ENCODE measurements at regions not wholly inside any gene's neighbourhood (a gene's known extent, or its start where the extent isn't known, plus 50 kb on each side); places are given as distances from the start of the nearest gene placed in this dataset.
"Not testable (repeated sequence)": the region's sequence is repeated elsewhere in the genome, so short reads cannot be mapped to it uniquely, and the experiment has no call there.

DNA sequence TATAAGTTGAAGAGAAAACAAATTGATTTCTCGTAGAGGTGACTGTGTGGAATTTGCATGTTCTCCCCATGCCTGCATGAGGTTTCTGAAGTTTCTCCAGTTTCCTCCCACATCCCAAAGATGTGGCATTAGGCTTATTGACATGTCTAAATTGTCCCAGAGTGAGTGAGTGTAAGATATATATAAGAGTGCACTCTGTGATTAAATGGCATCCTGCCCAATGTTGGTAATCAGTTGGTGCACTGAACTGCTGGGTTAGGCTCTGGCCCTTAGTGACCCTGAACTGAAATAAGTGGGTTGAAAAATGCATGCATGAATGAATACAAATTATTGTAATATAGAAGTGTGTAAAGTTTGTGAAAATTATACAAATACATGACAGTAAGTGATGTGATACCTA, 1106.5 kb downstream of the TECRL start:
- DNase-seq, result no peak

- no peak for DNase-seq
Measured at GRCh38 chr4:63302078-63302477, 1107.2 kb downstream of the TECRL start.

DNA sequence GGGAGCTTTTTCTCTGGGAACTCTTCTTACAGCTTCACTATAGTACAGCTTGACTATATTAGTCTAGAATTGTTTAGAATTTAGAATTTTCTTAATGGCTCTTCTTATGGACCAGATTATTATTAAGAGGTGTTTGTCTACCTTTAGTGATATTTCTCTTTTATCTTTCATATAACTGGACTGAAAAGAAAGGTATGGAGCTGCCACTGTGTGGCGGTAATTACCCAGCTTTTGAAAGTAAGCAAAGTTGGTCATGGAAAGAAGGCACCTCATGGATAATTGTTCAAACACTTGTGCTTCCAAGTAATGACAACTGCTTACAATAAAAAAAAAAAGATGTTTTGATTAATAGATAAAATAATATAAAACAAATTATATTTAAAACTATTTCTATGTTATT, 1112.5 kb downstream of the TECRL start:
- DNase-seq, result no peak

DNA sequence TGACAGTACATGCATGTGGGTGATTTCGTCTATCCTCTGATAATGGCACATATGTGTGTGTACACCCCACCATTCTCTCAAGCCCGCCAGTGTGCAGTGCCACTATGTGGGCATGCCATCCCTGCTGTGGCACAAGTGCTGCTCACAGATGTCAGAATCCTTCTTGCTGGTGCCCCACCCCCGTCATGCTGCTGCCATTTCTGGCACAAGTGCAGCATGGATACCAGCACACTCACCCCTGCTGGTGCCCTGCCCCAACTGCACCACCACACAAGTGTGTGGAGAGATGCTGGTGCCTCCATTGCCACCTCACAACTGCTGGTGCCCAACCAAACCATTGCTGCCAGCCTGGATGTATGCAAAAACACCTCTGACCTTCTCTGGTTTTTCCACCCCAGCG, 1133.8 kb downstream of the TECRL start:
- no peak for DNase-seq

GRCh38 chr4:63269156-63269555, 1140.1 kb downstream of the TECRL start:
- no peak for DNase-seq

- DNase-seq, result no peak
Measured at GRCh38 chr4:63233671-63234070, 1175.6 kb downstream of the TECRL start.

DNA sequence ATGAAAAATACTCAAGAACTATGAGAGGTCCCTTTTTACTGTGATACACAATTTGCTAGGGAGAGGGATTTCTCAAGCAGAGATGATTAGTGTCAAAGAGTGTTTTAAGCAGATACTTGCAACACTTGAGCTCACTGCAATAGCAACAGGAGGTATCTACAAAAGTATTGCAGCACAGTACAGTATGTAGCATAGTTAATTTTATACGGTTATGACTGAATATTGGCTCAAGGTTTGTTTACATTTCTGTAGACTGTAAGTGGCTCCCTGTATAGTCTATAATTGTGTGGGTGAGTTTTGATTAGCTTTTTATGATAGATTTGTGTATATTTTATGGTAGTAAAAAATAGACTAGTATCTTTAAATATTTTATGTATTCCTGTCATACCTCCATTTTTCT, 1177.2 kb downstream of the TECRL start:
- no peak for DNase-seq

GRCh38 chr4:63226229-63226628, 1183.0 kb downstream of the TECRL start:
- no peak for DNase-seq

- no peak for DNase-seq
Measured at GRCh38 chr4:63222466-63222865, 1186.8 kb downstream of the TECRL start.

- no peak for DNase-seq
Measured at GRCh38 chr4:63221477-63221876, 1187.8 kb downstream of the TECRL start.

GRCh38 chr4:63218856-63219255, 1190.4 kb downstream of the TECRL start:
- DNase-seq, result no peak

DNA sequence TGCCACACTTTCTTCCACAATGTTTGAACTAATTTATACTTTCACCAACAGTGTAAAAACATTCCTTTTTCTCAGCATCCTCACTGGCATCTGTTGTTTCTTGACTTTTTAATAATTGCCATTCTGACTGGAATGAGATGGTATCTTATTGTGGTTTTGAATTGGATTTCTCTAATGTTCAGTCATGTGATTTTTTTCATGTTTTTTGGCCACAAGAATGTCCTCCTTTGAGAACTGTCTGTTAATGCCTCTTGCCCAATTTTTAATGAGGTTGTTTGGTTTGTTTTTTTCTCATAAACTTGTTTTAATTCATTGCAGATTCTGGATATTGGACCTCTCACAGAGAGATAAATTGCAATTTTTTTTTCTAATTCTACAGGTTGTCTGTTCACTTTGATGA, 1195.2 kb downstream of the TECRL start:
- no peak for DNase-seq

GRCh38 chr4:63211776-63212479, 1197.3 kb downstream of the TECRL start:
- DNase-seq, result no peak

DNA sequence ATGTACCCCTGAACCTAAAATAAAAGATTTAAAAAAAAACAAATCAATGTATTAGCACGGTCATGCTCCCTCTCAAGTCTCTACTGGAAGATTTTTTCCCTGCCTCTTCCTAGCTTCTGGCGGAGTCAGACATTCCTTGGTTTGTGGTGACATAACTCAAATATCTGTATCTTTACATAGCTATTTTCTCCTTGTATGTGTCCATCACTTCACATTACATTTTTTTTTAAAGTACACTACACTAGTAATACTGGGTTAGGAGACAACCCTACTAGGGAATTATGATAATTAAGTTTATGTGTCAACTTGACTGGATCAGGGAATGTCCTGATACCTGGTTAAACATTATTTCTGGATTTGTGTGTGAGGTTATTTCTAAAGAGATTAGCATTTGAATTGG, 1197.9 kb downstream of the TECRL start:
- no peak for DNase-seq

GRCh38 chr4:63193029-63193428, 1216.2 kb downstream of the TECRL start:
- DNase-seq, result not testable (repeated sequence)

GRCh38 chr4:63171341-63171740, 1237.9 kb downstream of the TECRL start:
- no peak for DNase-seq

GRCh38 chr4:63170923-63171322, 1238.3 kb downstream of the TECRL start:
- DNase-seq, result no peak

- DNase-seq, result no peak
Measured at GRCh38 chr4:63169836-63170235, 1239.4 kb downstream of the TECRL start.

GRCh38 chr4:63155561-63155960, 1253.7 kb downstream of the TECRL start:
- DNase-seq, result no peak

GRCh38 chr4:63123441-63123840, 1285.8 kb downstream of the TECRL start:
- DNase-seq, result no peak

DNA sequence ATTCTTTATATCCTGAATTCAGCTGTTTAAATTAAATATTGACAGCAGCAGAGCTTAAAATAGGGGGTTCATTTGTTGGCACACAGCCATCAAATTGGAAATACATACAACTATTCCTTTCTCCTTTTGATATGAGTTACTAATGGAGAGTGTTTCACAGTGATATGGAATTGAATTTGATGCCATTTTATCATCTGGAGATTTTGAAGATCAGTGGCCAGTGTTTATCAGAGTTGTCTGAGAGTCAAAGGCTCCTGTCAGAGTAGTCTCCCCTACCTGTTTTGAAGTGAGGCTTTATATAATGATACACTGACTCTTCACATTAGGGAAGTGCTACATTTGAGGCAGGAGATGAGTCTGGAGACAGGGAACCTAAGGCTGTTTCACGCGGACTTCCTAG, 1286.3 kb downstream of the TECRL start:
- DNase-seq, result no peak

DNA sequence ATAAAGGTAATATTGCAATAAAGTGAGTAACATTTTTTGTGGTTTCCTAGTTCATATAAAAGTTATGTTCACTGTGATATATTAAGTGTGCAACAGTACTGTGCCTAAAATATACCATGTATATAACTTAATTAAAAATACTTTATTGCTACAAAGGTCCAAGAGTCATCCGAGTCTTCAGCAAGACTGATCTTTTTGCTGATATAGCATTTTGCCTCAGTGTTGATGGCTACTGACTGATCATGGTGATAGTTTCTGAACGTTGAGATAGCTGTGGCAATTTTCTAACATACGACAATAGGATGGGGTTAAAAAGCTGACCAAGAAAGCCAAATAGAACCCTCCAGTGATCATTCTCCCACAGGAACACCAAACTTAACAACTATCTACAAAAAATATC, 1302.7 kb downstream of the TECRL start:
- DNase-seq, result no peak

- DNase-seq, result no peak
Measured at GRCh38 chr4:63105839-63106238, 1303.4 kb downstream of the TECRL start.

- no peak for DNase-seq
Measured at GRCh38 chr4:63090641-63091040, 1318.6 kb downstream of the TECRL start.

All from anterior cingulate cortex (tissue), 58 donors.